GM12878 (cell line): ENCODE measurements at regions not wholly inside any gene's neighbourhood (a gene's known extent, or its start where the extent isn't known, plus 50 kb on each side); places are given as distances from the start of the nearest gene placed in this dataset.

Source experiments
- ATAC-seq: fragments of 200-7000 bp; cut with Tn5 transposase; 3 replicates; pipeline ENCODE4 v1.9.1; 2020; ENCODE audit warnings: mild to moderate bottlenecking, moderate library complexity
- BruUV-seq: library from RNA; stranded (reverse); fragments of 400-500 nt; replicated peaks from 2 replicates; lab custom pipeline; 2021; lab: Mats Ljungman, UMichigan
- CTCF ChIA-PET: fragments of 300-600 bp; sonication (Branson Sonifier 250); formaldehyde crosslinking; extraction: SDS; loops from one replicate; lab custom pipeline; 2021; ENCODE audit warnings: inconsistent platforms; lab: Yijun Ruan, JAX
- POLR2A ChIA-PET: fragments of 350-600 bp; formaldehyde crosslinking; extraction: SDS; loops from one replicate; lab custom pipeline; 2021; ENCODE audit warnings: inconsistent platforms; lab: Charles Lee
- RAD21 ChIA-PET: fragments of 300-600 bp; sonication (Branson Sonifier 250); formaldehyde crosslinking; loops from one replicate; lab custom pipeline; 2023; ENCODE audit warnings: antibody characterized with exemption; ENCODE audit not compliant: unreplicated experiment; lab: Charles Lee
- SMC1A ChIA-PET: fragments of 300-600 bp; sonication (Branson Sonifier 250); formaldehyde crosslinking; loops from one replicate; lab custom pipeline; 2023; ENCODE audit not compliant: unreplicated experiment, uncharacterized antibody; lab: Charles Lee
- DNase-seq: peaks from one replicate; pipeline ENCODE4 v3.0.0-alpha.2; 2011; ENCODE audit warnings: low read depth, low spot score
- FAIRE-seq: peaks from 3 replicates; lab custom pipeline; 2011; peaks lifted over from hg19 to GRCh38; lab: Jason Lieb, UNC
- H2AFZ ChIP-seq: 2 replicates; pipeline ENCODE4 v1.6.0; 2011; ENCODE audit warnings: low read depth, low read length, control low read depth; ENCODE audit not compliant: control insufficient read depth
- H3K27ac ChIP-seq: 2 replicates; pipeline ENCODE4 v1.5.1; 2011; ENCODE audit warnings: control low read depth; ENCODE audit not compliant: control insufficient read depth, insufficient read depth
- H3K27me3 ChIP-seq, 2 experiments: replicated peaks in 1 of 2; 2 replicates each; pipeline versions ENCODE4 v1.6.0 to v1.6.1; 2011; ENCODE audit warnings: low read length in 1 of 2; ENCODE audit not compliant: control insufficient read depth in 2 of 2, insufficient read depth in 2 of 2
- H3K36me3 ChIP-seq, 2 experiments: 2 replicates each; pipeline ENCODE4 v1.5.1; 2011; ENCODE audit warnings: low read length in 1 of 2; ENCODE audit not compliant: control insufficient read depth in 2 of 2, insufficient read depth in 2 of 2
- H3K4me1 ChIP-seq: 2 replicates; pipeline ENCODE4 v1.6.1; 2011; ENCODE audit warnings: mild to moderate bottlenecking, low read length, moderate library complexity, mixed read lengths; ENCODE audit not compliant: control insufficient read depth, insufficient read depth
- H3K4me2 ChIP-seq: 2 replicates; pipeline ENCODE4 v1.6.0; 2011; ENCODE audit warnings: control low read depth; ENCODE audit not compliant: control insufficient read depth, insufficient read depth
- H3K4me3 ChIP-seq: fragments of 200-600 bp; sonication (generic); 2 replicates; pipeline ENCODE4 v1.5.1; 2016
- H3K79me2 ChIP-seq: 2 replicates; pipeline ENCODE4 v1.6.0; 2011; ENCODE audit warnings: low read length; ENCODE audit not compliant: control insufficient read depth, insufficient read depth
- H3K9ac ChIP-seq: 2 replicates; pipeline ENCODE4 v1.8.0; 2011; ENCODE audit warnings: low read length, control low read depth, mixed read lengths; ENCODE audit not compliant: control insufficient read depth, insufficient read depth
- H3K9me3 ChIP-seq: replicated peaks from 3 replicates; pipeline ENCODE4 v1.5.1; 2011; ENCODE audit warnings: mild to moderate bottlenecking, low read length; ENCODE audit not compliant: control insufficient read depth, insufficient read depth
- H4K20me1 ChIP-seq: 2 replicates; pipeline ENCODE4 v1.6.0; 2011; ENCODE audit not compliant: control insufficient read depth, insufficient read depth
- ATF7 ChIP-seq: fragments of 450-650 bp; IDR thresholded peaks from 2 replicates; pipeline ENCODE4 v1.6.1; 2016; ENCODE audit warnings: low read depth, mild to moderate bottlenecking
- CREB1 ChIP-seq: IDR thresholded peaks from 2 replicates; pipeline ENCODE4 v1.6.1; 2012; ENCODE audit warnings: low read depth, mild to moderate bottlenecking, inconsistent platforms
- EGR1 ChIP-seq, 2 experiments: IDR thresholded peaks; 1 replicate in 1 of 2; 2 replicates in 1 of 2; pipeline ENCODE4 v1.6.1; 2011 to 2012; ENCODE audit warnings: low read depth in 2 of 2, low read length in 2 of 2, borderline replicate concordance in 1 of 2, mild to moderate bottlenecking in 1 of 2, moderate library complexity in 1 of 2
- HDGF ChIP-seq: fragments of 450-650 bp; IDR thresholded peaks from 2 replicates; pipeline ENCODE4 v1.6.1; 2016; ENCODE audit warnings: antibody characterized with exemption
- JUND ChIP-seq: IDR thresholded peaks from 2 replicates; pipeline ENCODE4 v1.6.1; 2012; ENCODE audit warnings: low read depth, mild to moderate bottlenecking, low read length, improper control_type of control experiment, moderate library complexity
- KAT2A ChIP-seq: conservative IDR thresholded peaks from 2 replicates; pipeline ENCODE4 v1.6.1; 2011; ENCODE audit warnings: low read depth, low read length; ENCODE audit not compliant: control insufficient read depth
- MTA2 ChIP-seq: fragments of 450-650 bp; IDR thresholded peaks from 2 replicates; pipeline ENCODE4 v1.6.1; 2016; ENCODE audit warnings: low read depth, mild to moderate bottlenecking, moderate library complexity
- NR2F1 ChIP-seq: fragments of 450-650 bp; conservative IDR thresholded peaks from 2 replicates; pipeline ENCODE4 v1.6.1; 2017; ENCODE audit warnings: mild to moderate bottlenecking
- PAX8 ChIP-seq: fragments of 450-650 bp; IDR thresholded peaks from 2 replicates; pipeline ENCODE4 v1.6.1; 2017; ENCODE audit warnings: mild to moderate bottlenecking, moderate library complexity
- RELA ChIP-seq: fragments of 450-650 bp; IDR thresholded peaks from 2 replicates; pipeline ENCODE4 v1.8.0; 2014; ENCODE audit warnings: borderline replicate concordance; ENCODE audit not compliant: partially characterized antibody
- SIX5 ChIP-seq: IDR thresholded peaks from 2 replicates; pipeline ENCODE4 v1.6.1; 2011; ENCODE audit warnings: mild to moderate bottlenecking, low read depth, low read length, moderate library complexity; ENCODE audit not compliant: severe bottlenecking
- SREBF1 ChIP-seq: IDR thresholded peaks from 2 replicates; pipeline ENCODE4 v1.6.1; 2012; ENCODE audit warnings: mild to moderate bottlenecking, low read length
- STAT1 ChIP-seq: fragments of 450-650 bp; conservative IDR thresholded peaks from 2 replicates; pipeline ENCODE4 v1.6.1; 2014; ENCODE audit warnings: antibody characterized with exemption, mild to moderate bottlenecking
- ZNF622 ChIP-seq: fragments of 450-650 bp; IDR thresholded peaks from 2 replicates; pipeline ENCODE4 v1.6.1; 2017; ENCODE audit warnings: mild to moderate bottlenecking, inconsistent platforms
- ZZZ3 ChIP-seq: IDR thresholded peaks from 2 replicates; pipeline ENCODE4 v1.6.1; 2011; ENCODE audit warnings: low read depth; ENCODE audit not compliant: control insufficient read depth, insufficient read length
- WGBS: methylation state at CpG from one replicate; pipeline ENCODE4 v1.1.6; 2016; ENCODE audit warnings: low lambda C conversion rate; ENCODE audit not compliant: insufficient replicate concordance, insufficient coverage; ENCODE audit errors: missing lambda C conversion rate; 5-methylcytosine and 5-hydroxymethylcytosine counted together
- in situ Hi-C: fragments of 300-500 bp; cut with MboI; formaldehyde crosslinking; loops from 9 replicates; pipeline ENCODE4 v1.14.3; 2018; ENCODE audit warnings: mixed read lengths
- intact Hi-C: fragments of 100-400 bp; cut with micrococcal nuclease; formaldehyde crosslinking; loops from one replicate; pipeline ENCODE4 v1.14.2; 2022; ENCODE audit not compliant: unreplicated experiment
- TF ChIP-seq, protein P1 (sequence below): IDR thresholded peaks from 2 replicates; pipeline ENCODE4 v1.6.1; 2011; ENCODE audit warnings: low read depth, low read length, improper control_type of control experiment, borderline replicate concordance
- TF ChIP-seq, protein P2 (sequence below): IDR thresholded peaks from 2 replicates; pipeline ENCODE4 v1.6.1; 2011; ENCODE audit warnings: low read depth, mild to moderate bottlenecking, low read length, moderate library complexity, borderline replicate concordance; ENCODE audit errors: extremely low read depth

DNA sequence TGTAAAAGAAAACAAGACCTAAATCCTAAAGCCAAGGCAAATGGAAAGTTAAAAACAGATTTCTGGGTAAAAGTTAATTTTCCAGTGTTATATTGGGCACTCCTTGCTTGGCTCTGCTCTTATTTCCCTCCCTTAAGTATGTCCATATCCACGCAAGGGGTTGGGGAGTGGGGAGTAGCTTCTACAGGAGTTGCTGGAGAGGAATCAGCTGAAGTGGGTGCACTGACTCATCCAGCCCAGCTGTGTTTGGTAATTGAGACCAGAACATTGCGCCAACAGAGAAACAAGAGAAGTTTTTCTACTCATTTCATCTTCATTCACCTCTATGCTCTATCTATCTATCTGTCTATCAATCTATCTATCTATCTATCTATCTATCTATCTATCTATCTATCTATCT is 298.4 kb upstream of the PDGFD start:
- FAIRE-seq = no peak

More for the DNA sequence above, 298.4 kb upstream of the PDGFD start:
- TF ChIP-seq JUND (no peak), SIX5 (no peak), CREB1 (no peak), HDGF (no peak), NR2F1 (no peak), MTA2 (no peak), SREBF1 (no peak), ZNF622 (no peak), RELA (no peak), KAT2A (no peak), ZZZ3 (no peak), ATF7 (no peak), EGR1 (IDR thresholded peaks at IDR 0.05; ENCODE audit: borderline replicate concordance in 1 of 2, low read depth in 2 of 2, low read length in 2 of 2) (no peak), PAX8 (no peak), STAT1 (no peak)
- TF ChIP-seq, protein P1, sequence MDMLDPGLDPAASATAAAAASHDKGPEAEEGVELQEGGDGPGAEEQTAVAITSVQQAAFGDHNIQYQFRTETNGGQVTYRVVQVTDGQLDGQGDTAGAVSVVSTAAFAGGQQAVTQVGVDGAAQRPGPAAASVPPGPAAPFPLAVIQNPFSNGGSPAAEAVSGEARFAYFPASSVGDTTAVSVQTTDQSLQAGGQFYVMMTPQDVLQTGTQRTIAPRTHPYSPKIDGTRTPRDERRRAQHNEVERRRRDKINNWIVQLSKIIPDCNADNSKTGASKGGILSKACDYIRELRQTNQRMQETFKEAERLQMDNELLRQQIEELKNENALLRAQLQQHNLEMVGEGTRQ = no peak
- TF ChIP-seq, protein P2, sequence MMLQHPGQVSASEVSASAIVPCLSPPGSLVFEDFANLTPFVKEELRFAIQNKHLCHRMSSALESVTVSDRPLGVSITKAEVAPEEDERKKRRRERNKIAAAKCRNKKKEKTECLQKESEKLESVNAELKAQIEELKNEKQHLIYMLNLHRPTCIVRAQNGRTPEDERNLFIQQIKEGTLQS = no peak
- H3K27ac ChIP-seq = no peak overlapping the region
- no peaks in the 10 kb centered on the region for H3K9me3 ChIP-seq
- ChIA-PET POLR2A (no interaction called here), RAD21 (no interaction called here), SMC1A (no interaction called here), CTCF (no interaction called here)
- DNase-seq = no peak
- intact Hi-C loops (no loop called here), in situ Hi-C loops (no loop called here)
- H3K9ac ChIP-seq = no peak overlapping the region
- H3K4me1 ChIP-seq = no peaks in the 10 kb centered on the region
- H3K79me2 ChIP-seq = no peaks in the 10 kb centered on the region
- no peaks in the 10 kb centered on the region for H3K27me3 ChIP-seq
- H3K36me3 ChIP-seq = no peaks in the 10 kb centered on the region
- WGBS = 51% methylated on average over 2 of the region's 2 CpGs
- ATAC-seq = no peak
- H2AFZ ChIP-seq = no peak overlapping the region
- H3K4me2 ChIP-seq = no peak overlapping the region
- no TSS peak for BruUV-seq
- H4K20me1 ChIP-seq = no peaks in the 10 kb centered on the region
- no peak overlapping the region for H3K4me3 ChIP-seq
